Type B pancreatic cell (in vitro differentiated cells): ENCODE measurements at regions not wholly inside any gene's neighbourhood (a gene's known extent, or its start where the extent isn't known, plus 50 kb on each side); places are given as distances from the start of the nearest gene placed in this dataset.

Source experiments
- DNase-seq: peaks from one replicate; pipeline ENCODE4 v3.0.0; 2021; ENCODE audit warnings: mixed read lengths; ENCODE audit not compliant: unreplicated experiment; ENCODE audit errors: extremely low spot score
- H3K27ac Mint-ChIP-seq: 2 replicates; pipeline ENCODE4 v1.8.0; 2021; ENCODE audit warnings: mild to moderate bottlenecking, mixed read lengths
- H3K27me3 Mint-ChIP-seq: 2 replicates; pipeline ENCODE4 v1.8.0; 2021; ENCODE audit warnings: mixed read lengths
- H3K36me3 Mint-ChIP-seq: 2 replicates; pipeline ENCODE4 v1.8.0; 2021; ENCODE audit warnings: mixed read lengths
- H3K4me1 Mint-ChIP-seq: one replicate; pipeline ENCODE4 v1.8.0; 2021; ENCODE audit warnings: mixed read lengths; ENCODE audit not compliant: unreplicated experiment
- H3K4me3 Mint-ChIP-seq: 2 replicates; pipeline ENCODE4 v1.8.0; 2021; ENCODE audit warnings: mild to moderate bottlenecking, mixed read lengths
- H3K9me3 Mint-ChIP-seq: 2 replicates; pipeline ENCODE4 v1.8.0; 2021; ENCODE audit warnings: mixed read lengths
- TF ChIP-seq, protein P1 (sequence below): fragments of 200-600 bp; sonication (generic); conservative IDR thresholded peaks from 2 replicates; pipeline ENCODE4 v1.5.0; 2021; ENCODE audit warnings: antibody characterized with exemption, mild to moderate bottlenecking

DNA sequence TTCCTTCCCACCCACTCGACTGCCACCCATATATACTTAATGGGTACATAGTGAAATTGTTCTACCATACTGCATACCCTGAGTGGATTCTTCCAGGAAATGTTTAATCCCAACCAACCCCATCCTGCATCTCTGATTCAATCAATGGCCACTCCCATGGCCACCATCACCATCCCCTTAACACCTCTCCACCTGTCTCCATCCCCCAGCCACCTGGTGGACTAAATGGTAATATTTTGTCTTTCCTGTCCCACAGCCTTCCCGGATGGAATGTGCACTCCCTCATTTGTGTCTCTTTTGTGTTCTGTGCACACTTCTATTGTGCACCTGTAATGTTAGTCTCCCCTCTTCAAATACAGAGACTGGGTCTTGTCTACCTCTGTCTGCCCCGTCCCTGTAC, 259.9 kb downstream of the ALDH8A1 start:
- TF ChIP-seq, protein P1, sequence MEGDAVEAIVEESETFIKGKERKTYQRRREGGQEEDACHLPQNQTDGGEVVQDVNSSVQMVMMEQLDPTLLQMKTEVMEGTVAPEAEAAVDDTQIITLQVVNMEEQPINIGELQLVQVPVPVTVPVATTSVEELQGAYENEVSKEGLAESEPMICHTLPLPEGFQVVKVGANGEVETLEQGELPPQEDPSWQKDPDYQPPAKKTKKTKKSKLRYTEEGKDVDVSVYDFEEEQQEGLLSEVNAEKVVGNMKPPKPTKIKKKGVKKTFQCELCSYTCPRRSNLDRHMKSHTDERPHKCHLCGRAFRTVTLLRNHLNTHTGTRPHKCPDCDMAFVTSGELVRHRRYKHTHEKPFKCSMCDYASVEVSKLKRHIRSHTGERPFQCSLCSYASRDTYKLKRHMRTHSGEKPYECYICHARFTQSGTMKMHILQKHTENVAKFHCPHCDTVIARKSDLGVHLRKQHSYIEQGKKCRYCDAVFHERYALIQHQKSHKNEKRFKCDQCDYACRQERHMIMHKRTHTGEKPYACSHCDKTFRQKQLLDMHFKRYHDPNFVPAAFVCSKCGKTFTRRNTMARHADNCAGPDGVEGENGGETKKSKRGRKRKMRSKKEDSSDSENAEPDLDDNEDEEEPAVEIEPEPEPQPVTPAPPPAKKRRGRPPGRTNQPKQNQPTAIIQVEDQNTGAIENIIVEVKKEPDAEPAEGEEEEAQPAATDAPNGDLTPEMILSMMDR: peak; percentile 13
- H3K27me3 Mint-ChIP-seq: peaks cover 5% of the 10 kb centered on the region
- no peak for DNase-seq
- no peak overlapping the region for H3K4me3 Mint-ChIP-seq
- H3K27ac Mint-ChIP-seq: no peak overlapping the region
- no peaks in the 10 kb centered on the region for H3K9me3 Mint-ChIP-seq
- H3K36me3 Mint-ChIP-seq: no peaks in the 10 kb centered on the region
- peaks cover 10% of the 10 kb centered on the region for H3K4me1 Mint-ChIP-seq

DNA sequence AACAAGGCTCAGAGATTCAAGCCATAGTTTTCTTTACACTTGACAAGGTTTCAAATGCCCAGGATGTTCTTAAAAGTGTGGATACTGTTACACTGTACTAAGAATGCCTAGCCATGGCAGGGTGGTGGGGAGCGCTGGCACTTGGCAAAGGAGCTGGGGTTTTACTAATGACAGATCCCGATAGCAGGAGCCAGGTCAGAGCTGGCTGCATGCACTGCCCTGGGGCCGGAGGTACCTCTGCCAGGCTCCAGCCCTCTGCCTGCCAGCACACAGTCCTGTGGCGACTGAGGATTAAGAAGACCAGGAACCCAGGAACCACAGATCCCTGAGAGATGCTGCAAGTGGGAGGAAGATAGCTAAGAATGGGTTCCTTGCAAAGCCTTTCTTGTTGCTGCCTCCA, 260.3 kb downstream of the ALDH8A1 start:
- TF ChIP-seq, protein P1: no peak
- H3K4me3 Mint-ChIP-seq: no peak overlapping the region
- peaks cover 5% of the 10 kb centered on the region for H3K27me3 Mint-ChIP-seq
- no peaks in the 10 kb centered on the region for H3K9me3 Mint-ChIP-seq
- DNase-seq: no peak
- H3K4me1 Mint-ChIP-seq: peaks cover 7% of the 10 kb centered on the region
- H3K36me3 Mint-ChIP-seq: no peaks in the 10 kb centered on the region
- H3K27ac Mint-ChIP-seq: no peak overlapping the region

DNA sequence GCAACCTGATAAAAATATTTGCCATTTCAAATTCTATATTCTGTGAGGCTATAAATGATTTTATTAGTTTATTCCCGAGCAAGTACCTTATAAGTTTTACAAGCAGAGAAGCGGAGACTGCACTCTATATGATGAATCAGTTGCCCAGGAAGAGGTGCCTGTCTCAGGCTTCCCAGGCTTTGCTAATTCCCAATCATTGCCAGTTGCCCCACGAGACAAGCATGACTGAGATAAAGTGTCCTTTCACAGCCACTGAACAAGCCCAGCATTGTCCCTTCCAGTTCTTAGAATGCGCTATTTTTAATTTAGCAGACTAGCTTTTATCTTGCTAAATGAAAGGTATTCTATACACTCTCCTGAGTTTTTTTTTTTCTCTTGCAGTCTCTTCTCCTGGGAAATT, 260.7 kb downstream of the ALDH8A1 start:
- Mint-ChIP-seq H3K4me1 (peaks cover 7% of the 10 kb centered on the region), H3K36me3 (no peaks in the 10 kb centered on the region), H3K27ac (no peak overlapping the region), H3K27me3 (peaks cover 5% of the 10 kb centered on the region), H3K4me3 (no peak overlapping the region), H3K9me3 (no peaks in the 10 kb centered on the region)
- no peak for DNase-seq
- TF ChIP-seq, protein P1: no peak

DNA sequence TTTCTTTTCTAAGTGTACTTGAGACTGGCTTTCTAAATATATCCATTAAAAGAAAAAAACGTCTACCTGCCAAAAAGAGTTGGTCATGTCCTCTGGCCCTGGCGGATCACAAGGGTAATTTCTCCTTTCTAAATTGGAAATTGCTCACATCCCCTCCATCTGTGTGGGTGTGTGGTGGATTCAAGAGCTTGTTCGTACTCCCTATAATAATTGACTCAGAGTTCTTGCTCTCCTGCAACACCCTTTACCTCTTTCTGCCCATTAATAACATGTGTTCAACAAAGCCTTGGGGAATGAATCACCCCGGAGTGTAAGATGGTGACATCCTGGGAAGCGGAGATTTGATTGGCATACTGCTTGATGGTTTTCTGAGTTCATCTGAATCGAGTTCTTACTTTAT, 263.8 kb downstream of the ALDH8A1 start:
- no peak for DNase-seq
- H3K36me3 Mint-ChIP-seq: no peaks in the 10 kb centered on the region
- TF ChIP-seq, protein P1: no peak
- H3K27ac Mint-ChIP-seq: no peak overlapping the region
- H3K4me3 Mint-ChIP-seq: no peak overlapping the region
- H3K9me3 Mint-ChIP-seq: no peaks in the 10 kb centered on the region
- peaks cover 5% of the 10 kb centered on the region for H3K27me3 Mint-ChIP-seq
- peaks cover 7% of the 10 kb centered on the region for H3K4me1 Mint-ChIP-seq

DNA sequence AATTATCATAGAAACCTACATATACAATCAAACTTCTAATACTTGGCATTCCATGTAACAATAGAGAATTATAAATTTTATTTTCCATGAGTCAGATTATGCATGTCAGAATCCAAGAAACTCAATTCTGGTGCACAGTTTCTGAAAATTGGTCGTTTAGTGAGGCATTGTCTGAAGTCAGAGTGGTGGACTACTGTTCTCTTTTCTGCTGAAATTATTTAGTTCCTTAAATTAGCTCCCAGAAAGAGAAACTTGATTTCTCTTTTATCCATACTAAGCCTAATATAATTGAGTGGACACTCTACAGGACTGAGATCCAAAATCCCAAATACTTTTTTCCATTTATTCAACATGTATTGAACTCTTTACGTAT, 265.5 kb downstream of the ALDH8A1 start:
- Mint-ChIP-seq H3K4me1 (peaks cover 5% of the 10 kb centered on the region), H3K4me3 (no peak overlapping the region), H3K36me3 (no peaks in the 10 kb centered on the region), H3K27me3 (peaks cover 1% of the 10 kb centered on the region), H3K27ac (no peak overlapping the region), H3K9me3 (no peaks in the 10 kb centered on the region)
- TF ChIP-seq, protein P1: no peak
- DNase-seq: no peak

DNA sequence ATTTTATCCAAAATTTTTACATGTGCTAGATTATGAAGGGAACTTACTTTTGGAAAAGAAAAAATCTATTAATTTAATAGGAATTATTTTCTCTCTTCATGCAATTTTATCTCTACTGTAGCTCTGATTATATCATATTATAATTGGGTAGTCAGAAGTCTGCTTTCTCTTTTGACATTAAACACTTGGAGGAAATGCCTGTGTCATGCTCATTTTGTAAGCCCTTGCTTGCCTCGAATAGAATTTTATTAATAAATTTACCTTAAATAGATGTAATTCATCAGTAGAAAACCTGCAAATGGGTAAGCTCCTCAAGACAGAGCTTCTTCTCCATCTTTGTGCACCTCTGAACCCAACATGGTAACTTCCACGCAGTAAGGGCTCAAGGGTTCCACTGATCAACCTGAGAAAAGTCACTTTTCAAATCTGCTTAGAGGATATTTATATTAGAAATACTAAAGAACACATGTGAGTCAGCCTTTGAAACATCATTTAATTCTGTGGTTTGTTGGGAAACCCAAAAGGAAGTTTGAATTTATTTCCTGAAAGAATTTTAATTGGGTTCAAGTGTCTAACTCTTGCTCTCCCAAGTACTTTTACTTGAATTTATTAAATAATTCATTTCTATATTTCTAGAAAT, 266.0 kb downstream of the ALDH8A1 start:
- Mint-ChIP-seq H3K4me1 (peaks cover under 1% of the 10 kb centered on the region), H3K4me3 (no peak overlapping the region), H3K27ac (no peak overlapping the region), H3K27me3 (peaks cover 4% of the 10 kb centered on the region), H3K36me3 (no peaks in the 10 kb centered on the region), H3K9me3 (no peaks in the 10 kb centered on the region)
- no peak for DNase-seq
- TF ChIP-seq, protein P1: no peak
